MM.1S (cell line): ENCODE measurements at regions not wholly inside any gene's neighbourhood (a gene's known extent, or its start where the extent isn't known, plus 50 kb on each side); places are given as distances from the start of the nearest gene placed in this dataset.

Source experiments
- DNase-seq: peaks from one replicate; pipeline ENCODE4 v3.0.0-alpha.2; 2015
- H2AFZ ChIP-seq: fragments of 300-600 bp; sonication (generic); 2 replicates; pipeline ENCODE4 v1.6.0; 2016; ENCODE audit warnings: antibody characterized with exemption, low read length
- H3F3A ChIP-seq: fragments of 300-600 bp; sonication (generic); 2 replicates; pipeline ENCODE4 v1.6.1; 2016; ENCODE audit warnings: mild to moderate bottlenecking, antibody characterized with exemption, low read length, moderate library complexity, mixed read lengths; ENCODE audit not compliant: insufficient read depth
- H3K27ac ChIP-seq: fragments of 300-600 bp; sonication (generic); 2 replicates; pipeline ENCODE4 v1.5.1; 2016; ENCODE audit warnings: mild to moderate bottlenecking, low read length
- H3K27me3 ChIP-seq: fragments of 300-600 bp; sonication (generic); replicated peaks from 2 replicates; pipeline ENCODE4 v1.6.0; 2016; ENCODE audit warnings: low read length; ENCODE audit not compliant: insufficient read depth
- H3K36me3 ChIP-seq: fragments of 300-600 bp; sonication (generic); replicated peaks from 2 replicates; pipeline ENCODE4 v1.6.1; 2016; ENCODE audit warnings: mild to moderate bottlenecking, low read length, mixed read lengths; ENCODE audit not compliant: insufficient read depth
- H3K4me1 ChIP-seq: fragments of 300-600 bp; sonication (generic); 2 replicates; pipeline ENCODE4 v1.6.1; 2016; ENCODE audit warnings: low read length, mixed read lengths
- H3K4me2 ChIP-seq: fragments of 300-600 bp; sonication (generic); 2 replicates; pipeline ENCODE4 v1.6.0; 2016; ENCODE audit warnings: low read depth, low read length
- H3K4me3 ChIP-seq: fragments of 300-600 bp; sonication (generic); 2 replicates; pipeline ENCODE4 v1.5.1; 2016; ENCODE audit warnings: low read length, mixed read lengths
- H3K79me2 ChIP-seq: fragments of 300-600 bp; sonication (generic); 2 replicates; pipeline ENCODE4 v1.6.1; 2016; ENCODE audit warnings: mixed run types, low read length, mixed read lengths
- H3K9ac ChIP-seq: fragments of 300-600 bp; sonication (generic); 2 replicates; pipeline ENCODE4 v1.6.1; 2016; ENCODE audit warnings: low read length, mixed read lengths
- H3K9me2 ChIP-seq: fragments of 300-600 bp; sonication (generic); replicated peaks from 2 replicates; pipeline ENCODE4 v1.6.1; 2016; ENCODE audit warnings: mild to moderate bottlenecking, low read length, mixed read lengths; ENCODE audit not compliant: insufficient read depth
- H3K9me3 ChIP-seq: fragments of 300-600 bp; sonication (generic); replicated peaks from 2 replicates; pipeline ENCODE4 v1.6.1; 2016; ENCODE audit warnings: mild to moderate bottlenecking, low read length, mixed read lengths; ENCODE audit not compliant: insufficient read depth
- H4K20me1 ChIP-seq: fragments of 300-600 bp; sonication (generic); 2 replicates; pipeline ENCODE4 v1.6.1; 2016; ENCODE audit warnings: mild to moderate bottlenecking, low read length, moderate library complexity, mixed read lengths; ENCODE audit not compliant: insufficient read depth
- CTCF ChIP-seq: fragments of 300-600 bp; sonication (generic); IDR thresholded peaks from 2 replicates; pipeline ENCODE4 v1.5.1; 2016; ENCODE audit warnings: antibody characterized with exemption, low read length, mixed read lengths
- EZH2 ChIP-seq: fragments of 300-600 bp; sonication (generic); optimal IDR thresholded peaks from 2 replicates; pipeline ENCODE3; 2017; ENCODE audit warnings: low read depth, mild to moderate bottlenecking, antibody characterized with exemption, low read length, mixed read lengths
- EZH2phosphoT487 ChIP-seq: fragments of 300-600 bp; sonication (generic); IDR thresholded peaks from 2 replicates; pipeline ENCODE4 v1.6.1; 2018; ENCODE audit warnings: antibody characterized with exemption, low read length

- no peaks in the 10 kb centered on the region for H3F3A ChIP-seq
- TF ChIP-seq CTCF, result no peak
- no peak for TF ChIP-seq EZH2
- no peak for TF ChIP-seq EZH2phosphoT487
- no peak for DNase-seq
Observed at GRCh38 chr9:84556556-84556955, 113.0 kb upstream of the NTRK2 start.

GRCh38 chr9:84557751-84558150 is 111.8 kb upstream of the NTRK2 start:
- Histone ChIP-seq H3K9ac (no peak overlapping the region), H3K27me3 (no peaks in the 10 kb centered on the region), H3K27ac (no peak overlapping the region), H2AFZ (no peak overlapping the region), H3K4me3 (no peak overlapping the region), H3K4me1 (no peaks in the 10 kb centered on the region), H4K20me1 (no peaks in the 10 kb centered on the region), H3K9me3 (no peaks in the 10 kb centered on the region), H3F3A (no peaks in the 10 kb centered on the region), H3K79me2 (no peaks in the 10 kb centered on the region), H3K36me3 (no peaks in the 10 kb centered on the region), H3K9me2 (no peaks in the 10 kb centered on the region), H3K4me2 (no peak overlapping the region)
- no peak for DNase-seq
- TF ChIP-seq CTCF (no peak), EZH2phosphoT487 (no peak), EZH2 (no peak)

More at GRCh38 chr9:84556556-84556955, 113.0 kb upstream of the NTRK2 start:
- Histone ChIP-seq H3K27me3 (no peaks in the 10 kb centered on the region), H3K4me2 (no peak overlapping the region), H3K79me2 (no peaks in the 10 kb centered on the region), H3K9me3 (no peaks in the 10 kb centered on the region), H3K9me2 (no peaks in the 10 kb centered on the region), H4K20me1 (no peaks in the 10 kb centered on the region), H3K9ac (no peak overlapping the region), H3K4me3 (no peak overlapping the region), H3K36me3 (no peaks in the 10 kb centered on the region), H3K4me1 (no peaks in the 10 kb centered on the region), H2AFZ (no peak overlapping the region), H3K27ac (no peak overlapping the region)

- Histone ChIP-seq H3K4me3 (no peak overlapping the region), H3K9me2 (no peaks in the 10 kb centered on the region), H3K9me3 (no peaks in the 10 kb centered on the region), H3K4me1 (no peaks in the 10 kb centered on the region), H2AFZ (no peak overlapping the region), H3K79me2 (no peaks in the 10 kb centered on the region), H3K36me3 (no peaks in the 10 kb centered on the region), H3K9ac (no peak overlapping the region), H3F3A (no peaks in the 10 kb centered on the region), H3K4me2 (no peak overlapping the region), H3K27ac (no peak overlapping the region), H3K27me3 (no peaks in the 10 kb centered on the region), H4K20me1 (no peaks in the 10 kb centered on the region)
- no peak for TF ChIP-seq EZH2
- TF ChIP-seq EZH2phosphoT487, result no peak
- TF ChIP-seq CTCF, result no peak
- DNase-seq, result no peak
Observed at GRCh38 chr9:84563691-84564090, 105.8 kb upstream of the NTRK2 start.
